ENCODE measurements at regions not wholly inside any gene's neighbourhood (a gene's known extent, or its start where the extent isn't known, plus 50 kb on each side); places are given as distances from the start of the nearest gene placed in this dataset.
"Not testable (repeated sequence)": the region's sequence is repeated elsewhere in the genome, so short reads cannot be mapped to it uniquely, and the experiment has no call there.

GRCh38 chr13:111679645-111680044 lies 359.2 kb downstream of the TEX29 start:
- H3K27ac ChIP-seq (ENCODE audit: low read depth in 1 of 2, low read length in 2 of 2); H3K27me3 Mint-ChIP-seq; H3K27me3 ChIP-seq (ENCODE audit: control insufficient read depth in 1 of 2, insufficient read depth in 2 of 2, low read length in 2 of 2); ATAC-seq (ENCODE audit: poor library complexity); H3K36me3 Mint-ChIP-seq (ENCODE audit: low read depth); H3K4me3 Mint-ChIP-seq; CTCF ChIA-PET; H3K4me1 ChIP-seq (ENCODE audit: insufficient read depth, low read length); H3K4me1 Mint-ChIP-seq (ENCODE audit: low read depth); H3K9me3 Mint-ChIP-seq; POLR2A ChIA-PET; H3K27ac Mint-ChIP-seq; H3K4me3 ChIP-seq (ENCODE audit: low read length); DNase-seq; intact Hi-C loops (cut with DNase I, micrococcal nuclease); H3K36me3 ChIP-seq (ENCODE audit: insufficient read depth, low read length); H3K9me3 ChIP-seq (ENCODE audit: control insufficient read depth in 1 of 2, insufficient read depth in 1 of 2, low read length in 2 of 2): not testable (repeated sequence)

GRCh38 chr13:111680100-111680499 lies 359.7 kb downstream of the TEX29 start:
- H3K36me3 ChIP-seq (ENCODE audit: insufficient read depth, low read length); H3K27ac ChIP-seq (ENCODE audit: low read depth in 1 of 2, low read length in 2 of 2); ATAC-seq (ENCODE audit: poor library complexity); H3K9me3 ChIP-seq (ENCODE audit: control insufficient read depth in 1 of 2, insufficient read depth in 1 of 2, low read length in 2 of 2); H3K27me3 ChIP-seq (ENCODE audit: control insufficient read depth in 1 of 2, insufficient read depth in 2 of 2, low read length in 2 of 2); intact Hi-C loops (cut with DNase I, micrococcal nuclease); H3K4me3 ChIP-seq (ENCODE audit: low read length); CTCF ChIA-PET; H3K4me1 ChIP-seq (ENCODE audit: insufficient read depth, low read length); H3K4me1 Mint-ChIP-seq (ENCODE audit: low read depth); DNase-seq; POLR2A ChIA-PET; H3K4me3 Mint-ChIP-seq; H3K27ac Mint-ChIP-seq; H3K27me3 Mint-ChIP-seq; H3K36me3 Mint-ChIP-seq (ENCODE audit: low read depth); H3K9me3 Mint-ChIP-seq: not testable (repeated sequence)

GRCh38 chr13:111692028-111692427 lies 371.6 kb downstream of the TEX29 start:
- H3K9me3 Mint-ChIP-seq; H3K27ac Mint-ChIP-seq; H3K4me1 Mint-ChIP-seq (ENCODE audit: low read depth); H3K36me3 Mint-ChIP-seq (ENCODE audit: low read depth); DNase-seq; H3K27me3 ChIP-seq (ENCODE audit: control insufficient read depth in 1 of 2, insufficient read depth in 2 of 2, low read length in 2 of 2); H3K36me3 ChIP-seq (ENCODE audit: insufficient read depth, low read length); ATAC-seq (ENCODE audit: poor library complexity); H3K27ac ChIP-seq (ENCODE audit: low read depth in 1 of 2, low read length in 2 of 2); H3K4me3 Mint-ChIP-seq; H3K9me3 ChIP-seq (ENCODE audit: control insufficient read depth in 1 of 2, insufficient read depth in 1 of 2, low read length in 2 of 2); H3K4me1 ChIP-seq (ENCODE audit: insufficient read depth, low read length); H3K27me3 Mint-ChIP-seq; CTCF ChIA-PET; POLR2A ChIA-PET; intact Hi-C loops (cut with DNase I, micrococcal nuclease); H3K4me3 ChIP-seq (ENCODE audit: low read length): not testable (repeated sequence)

GRCh38 chr13:111696121-111696520 lies 370.8 kb upstream of the SOX1 start:
- H3K36me3 Mint-ChIP-seq (ENCODE audit: low read depth); H3K27ac ChIP-seq (ENCODE audit: low read depth in 1 of 2, low read length in 2 of 2); POLR2A ChIA-PET; H3K4me1 Mint-ChIP-seq (ENCODE audit: low read depth); H3K9me3 ChIP-seq (ENCODE audit: control insufficient read depth in 1 of 2, insufficient read depth in 1 of 2, low read length in 2 of 2); intact Hi-C loops (cut with DNase I, micrococcal nuclease); DNase-seq; ATAC-seq (ENCODE audit: poor library complexity); H3K4me1 ChIP-seq (ENCODE audit: insufficient read depth, low read length); H3K36me3 ChIP-seq (ENCODE audit: insufficient read depth, low read length); H3K27me3 Mint-ChIP-seq; CTCF ChIA-PET; H3K4me3 Mint-ChIP-seq; H3K9me3 Mint-ChIP-seq; H3K27ac Mint-ChIP-seq; H3K27me3 ChIP-seq (ENCODE audit: control insufficient read depth in 1 of 2, insufficient read depth in 2 of 2, low read length in 2 of 2); H3K4me3 ChIP-seq (ENCODE audit: low read length): not testable (repeated sequence)

GRCh38 chr13:111702059-111702458 lies 364.9 kb upstream of the SOX1 start:
- ATAC-seq (ENCODE audit: poor library complexity); H3K9me3 ChIP-seq (ENCODE audit: control insufficient read depth in 1 of 2, insufficient read depth in 1 of 2, low read length in 2 of 2); H3K27ac ChIP-seq (ENCODE audit: low read depth in 1 of 2, low read length in 2 of 2); H3K4me3 Mint-ChIP-seq; H3K27me3 Mint-ChIP-seq; intact Hi-C loops (cut with DNase I, micrococcal nuclease); CTCF ChIA-PET; H3K27ac Mint-ChIP-seq; H3K4me1 Mint-ChIP-seq (ENCODE audit: low read depth); H3K36me3 ChIP-seq (ENCODE audit: insufficient read depth, low read length); POLR2A ChIA-PET; H3K4me3 ChIP-seq (ENCODE audit: low read length); H3K27me3 ChIP-seq (ENCODE audit: control insufficient read depth in 1 of 2, insufficient read depth in 2 of 2, low read length in 2 of 2); H3K4me1 ChIP-seq (ENCODE audit: insufficient read depth, low read length); H3K36me3 Mint-ChIP-seq (ENCODE audit: low read depth); DNase-seq; H3K9me3 Mint-ChIP-seq: not testable (repeated sequence)

All from CD4-positive, alpha-beta T cell (primary cell).